ENCODE measurements at regions not wholly inside any gene's neighbourhood (a gene's known extent, or its start where the extent isn't known, plus 50 kb on each side); places are given as distances from the start of the nearest gene placed in this dataset.

DNA sequence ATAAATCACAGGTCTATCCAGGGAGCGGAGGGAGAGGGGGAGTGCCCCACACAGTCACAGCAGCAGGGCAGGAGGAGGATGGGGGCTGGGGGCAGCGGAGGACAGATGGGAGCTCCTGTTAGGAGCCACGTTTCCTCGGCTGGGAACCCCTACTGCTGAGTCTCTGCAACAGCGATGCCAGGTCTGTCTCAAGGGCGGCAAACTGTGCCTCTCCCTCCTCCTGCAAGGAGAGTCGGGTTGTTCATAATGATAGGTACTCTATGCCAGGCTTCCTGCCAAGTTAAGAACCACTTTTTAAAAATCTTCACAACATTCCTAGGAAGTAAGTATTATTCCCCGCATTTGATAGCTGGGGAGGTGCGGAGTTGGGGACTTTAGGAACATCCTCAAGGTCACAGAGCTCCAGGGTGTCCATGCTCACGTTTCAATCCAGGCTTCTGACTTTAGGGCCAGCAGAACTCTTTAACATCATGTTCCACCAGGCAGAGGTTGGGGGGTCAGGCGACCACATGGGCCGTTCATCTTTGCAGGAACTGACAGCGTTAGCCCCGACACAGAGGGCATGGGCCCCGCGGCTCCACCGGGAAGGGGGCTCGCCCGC is 98.3 kb upstream of the MAML3 start:
- POLR2A ChIA-PET, result no interaction called here

DNA sequence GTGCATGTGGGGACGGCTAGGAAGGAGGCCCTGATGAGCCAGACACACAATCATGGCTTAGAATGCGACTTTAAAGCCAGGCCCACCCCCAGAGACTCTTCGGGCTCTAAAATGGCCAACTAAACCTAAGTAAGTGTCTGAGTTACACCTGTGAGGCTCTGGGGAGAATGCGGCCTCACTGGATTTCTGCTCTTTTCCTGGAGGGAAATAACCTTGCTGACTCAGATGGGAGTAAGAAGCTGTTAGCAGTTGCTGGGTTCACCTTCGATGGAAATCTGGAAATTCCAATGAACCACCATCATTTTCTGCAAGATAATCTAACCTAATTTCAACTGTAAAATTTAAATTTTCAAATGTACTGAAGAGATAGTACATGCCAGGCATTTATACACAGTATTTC is 97.6 kb upstream of the MAML3 start:
- POLR2A ChIA-PET, result no interaction called here
- CTCF ChIA-PET, result interaction anchor here (1.4 kb wide), 2 partner anchors 9 to 195 kb away, joined by 3 read pairs; no protein-coding TSS in a partner anchor

More for the DNA sequence above, 98.3 kb upstream of the MAML3 start:
- CTCF ChIA-PET, result interaction anchor here (1.0 to 2.2 kb wide), 5 partner anchors 8 to 648 kb away, joined by 3 to 5 read pairs (median 3); no protein-coding TSS in a partner anchor

DNA sequence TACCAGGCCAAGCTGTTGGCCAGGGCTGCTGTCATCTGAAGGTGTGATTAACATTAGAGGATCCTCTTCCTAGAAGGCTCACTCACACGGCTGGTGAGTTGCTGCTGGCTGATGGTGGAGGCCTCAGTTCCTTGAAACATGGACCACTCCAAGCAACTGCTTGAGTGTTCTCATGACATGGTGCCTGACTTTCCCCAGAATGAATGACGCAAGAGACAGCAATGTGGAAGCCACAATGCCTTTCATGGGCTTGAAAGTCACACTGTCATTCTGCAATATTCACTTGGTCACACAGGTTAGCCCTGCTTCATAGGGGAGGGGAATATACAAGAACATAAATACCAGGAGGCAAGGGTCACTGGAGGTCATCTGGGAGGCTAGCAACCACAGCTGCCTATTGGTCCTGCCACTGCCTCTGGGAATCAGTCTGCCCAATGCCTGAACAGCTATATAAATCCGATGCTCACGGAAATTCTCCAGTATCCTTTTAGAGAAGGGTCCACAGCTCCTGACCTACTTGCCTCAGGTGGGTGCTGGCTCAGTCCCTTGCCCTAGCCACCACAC is 97.1 kb upstream of the MAML3 start:
- POLR2A ChIA-PET, result no interaction called here

DNA sequence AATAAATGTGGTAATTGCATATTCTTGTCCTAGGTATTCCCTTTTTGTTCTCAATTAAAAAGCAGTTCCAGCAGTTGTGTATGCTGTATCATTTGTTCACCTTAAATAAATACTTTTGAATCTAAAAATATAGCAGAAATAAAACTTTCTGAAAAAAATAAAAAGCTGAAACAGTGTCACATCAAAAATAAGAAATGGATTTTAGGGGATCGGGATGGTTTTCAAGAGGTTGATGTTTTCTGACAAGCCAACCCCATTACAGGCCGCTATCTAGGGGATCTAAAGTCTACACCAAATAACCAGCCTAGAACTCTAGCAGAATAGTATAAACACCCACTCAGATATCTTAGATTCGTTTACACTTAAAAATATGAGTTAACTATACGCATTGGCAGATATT is 95.4 kb upstream of the MAML3 start:
- POLR2A ChIA-PET, result no interaction called here

More for the DNA sequence above, 97.1 kb upstream of the MAML3 start:
- CTCF ChIA-PET, result interaction anchor here (1.4 kb wide), 1 partner anchor 10 kb away, joined by 3 read pairs; no protein-coding TSS in a partner anchor

DNA sequence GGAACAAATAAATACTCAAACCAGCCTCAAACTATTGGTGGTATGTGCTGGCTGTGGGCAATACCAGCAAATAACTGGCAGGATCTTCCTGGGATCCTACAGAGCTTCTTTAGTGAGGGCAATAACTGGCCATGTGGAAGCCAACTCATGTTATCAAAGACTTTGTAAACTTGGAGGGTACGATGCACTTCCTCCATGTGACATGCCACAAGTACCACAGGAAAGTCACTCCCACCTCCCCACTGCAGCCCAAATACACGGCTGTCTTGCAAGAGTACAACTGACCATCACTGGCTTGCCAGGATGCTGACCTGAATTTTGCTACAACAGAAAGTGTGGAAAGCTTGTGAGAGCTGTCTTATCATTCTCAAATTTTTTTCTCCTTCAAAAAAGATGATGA is 93.3 kb upstream of the MAML3 start:
- ChIA-PET POLR2A (no interaction called here), CTCF (interaction anchor here (0.8 kb wide), 1 partner anchor 9 kb away, joined by 3 read pairs; no protein-coding TSS in a partner anchor)

More for the DNA sequence above, 95.4 kb upstream of the MAML3 start:
- CTCF ChIA-PET, result no interaction called here

DNA sequence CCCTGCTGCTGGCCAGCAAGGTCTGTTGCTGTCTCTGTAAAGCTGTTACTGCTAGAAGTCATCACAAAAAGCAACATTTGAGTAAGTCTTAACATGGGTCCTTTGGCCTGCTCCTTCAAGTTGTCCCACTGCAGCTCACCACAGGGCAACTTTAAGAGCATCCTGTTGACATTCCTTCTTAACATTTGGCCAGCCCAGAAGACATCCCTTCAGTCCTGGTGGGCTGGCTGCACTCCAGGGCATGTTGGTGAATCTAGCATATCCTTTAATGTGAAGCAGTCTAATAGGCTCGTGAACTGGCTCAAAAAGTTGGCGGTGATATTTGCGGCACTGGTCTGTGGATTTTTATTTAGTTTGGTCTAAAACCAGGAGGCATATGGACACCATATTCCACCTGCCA is 92.2 kb upstream of the MAML3 start:
- ChIA-PET POLR2A (no interaction called here), CTCF (no interaction called here)

DNA sequence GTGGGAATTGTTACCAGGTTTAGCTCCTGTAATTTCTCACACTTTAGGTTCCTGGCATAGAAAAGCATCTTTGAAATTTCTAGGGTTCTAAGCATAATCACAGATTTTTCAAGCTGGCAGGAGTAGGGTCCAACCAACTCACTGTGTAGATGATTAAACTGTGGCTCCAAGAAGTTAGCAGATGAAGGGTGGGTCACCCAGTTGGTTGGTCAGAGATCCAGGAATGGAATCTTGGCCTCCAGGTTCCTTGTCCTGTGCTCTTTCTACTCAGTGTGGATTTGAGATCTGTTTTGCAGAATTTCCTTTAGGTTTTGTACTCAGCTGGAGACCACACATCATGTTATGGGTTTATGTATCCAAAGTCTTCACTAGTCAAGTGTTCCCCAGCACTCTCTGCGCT is 90.3 kb upstream of the MAML3 start:
- CTCF ChIA-PET, result interaction anchor here (1.5 kb wide), 1 partner anchor 9 kb away, joined by 5 read pairs; no protein-coding TSS in a partner anchor
- POLR2A ChIA-PET, result no interaction called here

DNA sequence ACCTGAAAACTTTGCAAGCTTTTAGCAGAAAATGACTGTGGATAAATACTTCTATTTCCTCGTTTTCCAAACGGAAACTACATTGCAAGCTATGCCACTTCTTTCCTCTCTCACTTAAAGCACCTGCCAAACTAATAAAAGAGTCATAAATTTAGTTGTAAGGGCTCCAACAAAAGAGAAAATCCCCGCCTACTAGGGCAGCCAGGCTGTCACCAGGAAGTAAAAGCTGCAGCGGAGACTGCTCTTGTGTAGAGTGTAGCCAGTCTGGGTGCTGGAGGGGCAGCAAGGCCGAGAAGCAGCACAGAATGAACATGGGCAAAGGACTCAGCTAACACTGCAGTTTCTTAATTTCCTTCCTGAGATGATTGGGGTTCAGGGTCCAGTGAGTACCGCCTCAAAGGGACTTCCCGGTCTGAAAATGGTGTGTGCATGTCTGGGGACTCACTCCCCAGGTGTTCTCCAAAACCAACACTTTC is 89.3 kb upstream of the MAML3 start:
- ChIA-PET POLR2A (interaction anchor here (0.6 kb wide), 1 partner anchor 586 kb away, joined by 6 read pairs; no protein-coding TSS in a partner anchor), CTCF (interaction anchor here (1.5 kb wide), 1 partner anchor 10 kb away, joined by 5 read pairs; no protein-coding TSS in a partner anchor)

DNA sequence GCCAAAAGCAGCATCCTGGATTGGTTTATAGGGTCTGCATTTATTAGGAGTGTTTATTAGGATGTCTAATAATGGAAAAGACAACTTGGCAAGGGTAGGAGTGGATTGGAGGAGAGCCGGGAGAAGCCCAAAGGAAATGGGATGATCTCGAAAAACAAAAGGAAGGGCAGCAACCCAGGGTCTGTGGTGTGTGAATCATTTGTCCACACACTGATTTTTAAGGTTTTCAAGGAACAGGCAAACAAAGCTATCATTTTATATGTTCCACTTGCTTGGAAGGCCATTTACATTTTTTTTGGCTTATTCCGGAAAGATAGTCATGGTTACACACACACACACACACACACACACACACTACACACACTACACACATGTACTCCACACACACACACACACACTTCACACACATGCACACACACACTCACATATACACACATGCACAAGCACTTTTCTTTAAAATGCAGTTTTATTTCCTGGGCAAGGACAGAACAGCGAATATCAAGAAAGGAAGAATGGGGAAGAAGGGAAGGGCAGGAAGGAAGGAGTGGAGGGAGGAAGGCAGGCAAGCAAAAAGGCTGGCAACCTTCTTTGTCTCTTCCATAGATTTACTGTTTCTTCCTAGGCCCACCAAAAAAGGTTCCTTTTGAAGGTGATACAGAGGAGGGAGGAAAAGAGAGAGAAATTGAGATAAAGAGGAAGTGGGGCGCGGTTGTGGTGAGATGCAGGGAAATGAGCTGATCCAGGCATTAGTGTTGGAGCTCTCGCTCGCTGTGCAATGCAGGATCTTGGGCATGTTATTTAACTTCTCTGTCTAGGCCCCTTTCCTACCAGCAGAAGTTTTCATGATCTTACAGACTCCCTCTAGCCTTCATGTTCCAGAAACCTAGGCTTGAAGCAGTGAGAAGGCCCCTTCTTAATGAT is 88.6 kb upstream of the MAML3 start:
- POLR2A ChIA-PET, result interaction anchor here (0.6 kb wide), 1 partner anchor 585 kb away, joined by 6 read pairs; no protein-coding TSS in a partner anchor

DNA sequence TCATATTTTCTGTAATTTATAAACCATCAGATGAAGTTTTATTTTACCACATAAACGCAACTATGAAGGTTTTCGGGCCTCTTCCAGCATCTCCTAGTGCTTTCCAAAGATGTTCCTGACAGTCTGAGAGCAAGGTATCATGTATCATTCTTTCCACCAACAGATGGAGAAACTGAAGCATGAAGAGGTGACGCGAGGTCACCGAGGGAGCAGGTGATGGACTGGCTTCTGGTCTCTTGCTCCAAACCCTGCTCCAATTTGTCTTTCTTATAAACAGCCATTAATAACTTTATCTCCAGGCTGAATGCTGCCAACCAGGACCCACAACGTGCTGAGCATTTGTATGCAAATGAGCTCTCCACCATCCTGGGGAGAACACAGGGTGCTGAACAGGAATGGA is 86.3 kb upstream of the MAML3 start:
- ChIA-PET POLR2A (no interaction called here), CTCF (no interaction called here)

More for the DNA sequence above, 88.6 kb upstream of the MAML3 start:
- CTCF ChIA-PET, result interaction anchor here (0.5 kb wide), 1 partner anchor 984 kb away, joined by 4 read pairs; no protein-coding TSS in a partner anchor

DNA sequence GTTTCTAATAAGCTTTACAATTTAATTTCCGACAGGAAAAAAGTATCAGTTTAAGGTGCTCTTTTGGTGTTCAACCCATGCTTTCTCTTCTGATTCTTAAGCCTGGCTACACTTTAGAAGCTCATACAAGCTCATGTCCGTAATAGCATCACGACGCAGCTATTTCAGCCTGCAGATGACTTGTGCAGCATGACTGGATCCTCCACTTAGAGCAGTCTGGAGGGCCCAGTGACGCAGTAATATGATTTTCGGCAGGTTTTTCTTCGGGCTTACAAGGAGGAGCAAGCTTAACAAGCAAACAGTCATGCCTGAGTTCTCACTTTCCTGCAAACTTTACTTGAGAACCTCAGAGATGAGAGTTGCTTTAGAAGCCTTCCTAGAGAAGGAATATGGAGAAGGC is 85.3 kb upstream of the MAML3 start:
- POLR2A ChIA-PET, result no interaction called here
- CTCF ChIA-PET, result no interaction called here

DNA sequence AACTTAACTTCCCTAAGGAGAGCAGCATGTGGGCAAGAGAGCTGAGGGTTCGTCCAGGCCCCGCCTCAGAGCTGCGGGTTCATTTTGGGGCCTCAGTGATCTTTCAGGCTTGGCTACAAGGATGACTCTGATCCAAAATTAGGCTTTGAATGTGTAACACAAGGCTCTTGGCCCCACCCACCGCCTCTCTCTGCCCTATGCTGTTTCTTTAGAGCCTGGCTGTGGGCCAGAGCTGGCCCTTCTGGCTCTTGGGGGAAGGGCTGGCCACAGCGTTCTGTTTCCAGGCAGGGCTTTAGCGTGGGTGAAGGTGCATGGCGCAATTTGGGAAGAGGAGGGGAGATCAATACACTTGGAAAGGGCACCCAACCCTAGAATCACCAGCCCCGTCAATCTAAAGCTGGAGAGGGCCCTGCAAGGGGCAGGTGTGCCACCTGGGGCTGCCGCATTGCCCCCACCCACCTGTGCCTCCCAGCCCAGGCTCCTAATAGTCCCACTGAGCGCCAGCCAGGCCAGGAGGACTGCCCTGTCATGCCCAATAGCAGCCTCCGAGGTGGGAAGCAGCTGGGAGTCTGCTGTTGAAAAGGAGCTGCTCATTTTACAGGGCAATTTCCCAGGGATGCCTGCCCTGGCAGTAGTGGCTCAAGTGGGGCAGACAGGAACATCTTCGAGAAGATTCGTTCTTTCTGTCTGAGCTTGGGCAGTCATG is 84.5 kb upstream of the MAML3 start:
- ChIA-PET POLR2A (no interaction called here), CTCF (interaction anchor here (1.1 kb wide), 2 partner anchors 9 to 225 kb away, joined by 3 read pairs; no protein-coding TSS in a partner anchor)

DNA sequence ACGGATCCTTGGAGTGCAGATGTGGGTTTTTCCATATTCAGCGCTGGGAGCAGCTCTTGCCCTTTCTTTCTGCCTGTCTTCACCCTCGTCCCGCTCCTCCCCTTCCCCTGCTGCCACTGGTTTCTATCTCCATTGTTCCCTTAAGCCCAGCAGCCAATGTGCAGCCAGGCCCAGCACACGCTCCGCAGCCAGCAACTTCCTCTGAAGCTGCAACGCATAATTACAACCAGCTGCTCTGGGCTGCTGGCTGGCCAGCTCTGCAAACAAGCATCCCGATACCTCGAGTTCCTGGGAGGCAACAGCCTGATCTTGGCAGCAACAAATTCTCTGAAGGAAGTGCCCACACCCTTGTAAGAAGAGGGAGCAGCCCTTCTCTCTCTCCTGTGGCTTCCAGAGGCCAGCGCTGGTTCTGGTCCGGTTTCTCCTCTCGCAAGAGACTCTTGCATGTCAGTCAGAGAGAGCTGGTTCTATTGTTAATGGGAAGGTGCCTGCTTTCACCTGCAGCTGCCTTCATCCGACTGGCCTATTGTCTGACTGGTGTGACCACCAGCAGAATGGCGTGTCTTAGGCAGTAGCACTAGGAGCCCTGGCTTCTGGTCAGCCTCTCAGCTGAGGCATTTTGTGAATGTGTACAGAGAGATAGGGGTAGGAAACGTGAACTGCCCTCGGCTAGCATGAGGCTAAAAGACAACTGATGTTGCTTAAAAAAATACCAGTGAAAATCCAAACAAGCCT is 83.8 kb upstream of the MAML3 start:
- ChIA-PET POLR2A (no interaction called here), CTCF (interaction anchor here (1.1 kb wide), 2 partner anchors 10 to 225 kb away, joined by 3 read pairs; no protein-coding TSS in a partner anchor)

DNA sequence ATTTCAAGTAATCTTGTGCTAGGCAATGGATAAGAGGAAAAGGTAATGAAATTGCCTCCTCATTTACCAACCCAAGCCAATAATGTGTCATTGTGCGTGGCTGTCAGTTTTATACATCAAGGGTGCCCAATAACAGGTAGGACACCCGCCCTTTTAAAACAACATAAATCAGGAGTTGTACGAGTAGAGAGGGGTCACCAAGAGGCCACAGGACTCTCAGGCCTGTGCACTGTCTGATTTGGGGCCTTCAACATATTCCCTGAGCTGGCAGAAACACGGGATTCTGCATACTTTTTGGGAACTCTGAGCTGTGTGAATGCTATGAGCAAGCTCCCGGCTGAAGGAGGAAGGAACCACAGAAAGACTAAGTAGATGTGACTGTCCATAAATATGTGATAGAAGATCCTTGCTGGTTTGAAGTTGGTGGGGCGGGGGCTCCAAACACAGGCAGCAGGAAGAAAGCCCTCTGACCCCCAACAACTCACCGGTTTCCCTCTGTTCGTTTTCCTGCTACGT is 82.7 kb upstream of the MAML3 start:
- CTCF ChIA-PET, result interaction anchor here (0.5 kb wide), 1 partner anchor 192 kb away, joined by 5 read pairs; no protein-coding TSS in a partner anchor
- POLR2A ChIA-PET, result no interaction called here

DNA sequence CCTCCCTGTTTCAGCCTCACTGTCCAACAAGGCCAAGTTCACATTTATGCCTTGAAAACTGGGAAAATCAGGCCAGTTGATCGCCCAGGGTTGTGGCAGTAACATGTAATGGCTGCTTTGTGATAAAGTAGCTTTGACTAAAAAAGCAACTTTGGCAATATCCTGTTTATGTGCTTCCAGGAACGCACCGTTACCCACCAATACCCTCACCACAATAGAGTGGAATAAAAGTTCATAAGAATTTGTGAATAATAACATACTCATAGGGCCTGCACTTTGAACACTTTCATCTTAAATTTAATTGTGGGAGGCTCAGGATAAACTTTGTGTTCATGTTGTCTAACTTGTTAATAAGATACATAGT is 80.7 kb upstream of the MAML3 start:
- ChIA-PET CTCF (interaction anchor here (0.6 kb wide), 1 partner anchor 562 kb away, joined by 3 read pairs; no protein-coding TSS in a partner anchor), POLR2A (no interaction called here)

DNA sequence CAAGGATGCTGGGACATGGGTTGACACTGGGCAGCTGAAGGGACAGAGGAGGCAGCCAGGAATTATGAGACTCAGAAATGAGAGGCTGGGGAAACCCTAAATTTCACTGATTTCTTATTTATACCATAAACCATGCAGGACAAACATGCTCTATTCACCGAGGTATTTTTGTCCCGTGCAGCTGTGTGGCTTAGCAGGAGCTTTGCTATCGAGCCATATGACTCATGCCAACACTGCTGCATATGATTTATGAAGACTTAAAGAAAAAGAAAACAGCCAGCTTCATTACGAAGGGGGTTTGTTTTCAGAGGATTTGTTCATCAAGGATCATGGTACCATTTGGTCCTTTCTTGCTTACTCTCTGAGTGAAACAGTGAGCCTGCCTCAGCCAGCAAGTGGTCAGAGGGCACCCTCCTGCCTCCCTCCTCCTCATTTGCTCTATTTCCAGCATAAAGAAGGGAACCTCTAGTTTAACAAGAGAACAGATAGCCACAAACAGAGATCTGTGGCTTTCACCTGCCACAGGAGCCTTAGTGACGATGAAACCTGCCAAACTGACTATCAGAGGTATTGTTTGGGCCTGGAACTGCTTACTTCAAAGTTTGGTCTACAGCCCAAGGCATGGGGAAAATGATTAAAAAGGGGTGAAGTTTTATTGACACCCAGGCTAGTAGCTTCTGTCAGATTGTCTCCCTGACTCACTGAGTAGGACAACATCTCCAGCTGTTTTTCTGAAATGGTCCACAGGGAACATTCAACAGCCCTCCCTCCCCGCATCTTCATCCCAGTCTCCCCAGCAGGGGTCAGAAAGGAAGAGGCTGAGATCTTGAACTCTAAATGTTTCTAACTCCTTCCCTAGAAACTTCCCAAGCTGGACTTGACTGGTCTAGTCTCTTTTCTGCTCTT is 80.1 kb upstream of the MAML3 start:
- ChIA-PET CTCF (interaction anchor here (0.6 kb wide), 1 partner anchor 561 kb away, joined by 3 read pairs; no protein-coding TSS in a partner anchor), POLR2A (no interaction called here)

DNA sequence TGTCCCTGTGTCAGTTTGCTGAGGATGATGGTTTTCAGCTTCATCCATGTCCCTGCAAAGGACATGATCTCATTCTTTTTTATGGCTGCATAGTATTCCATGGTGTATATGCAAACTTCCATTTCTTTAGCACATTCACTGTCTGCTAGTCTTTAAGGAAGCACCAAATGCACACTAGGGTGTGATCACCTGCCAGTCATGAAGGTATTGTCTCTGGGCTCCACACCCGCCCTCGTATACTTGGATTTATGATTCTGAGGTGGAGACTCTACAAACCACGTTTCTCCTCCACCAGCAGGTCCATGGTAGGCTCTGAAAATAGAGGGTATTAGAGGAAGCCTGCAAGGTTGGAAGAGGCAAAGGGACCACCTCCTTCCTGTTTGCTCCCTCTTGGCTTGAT is 75.9 kb upstream of the MAML3 start:
- ChIA-PET POLR2A (no interaction called here), CTCF (no interaction called here)

DNA sequence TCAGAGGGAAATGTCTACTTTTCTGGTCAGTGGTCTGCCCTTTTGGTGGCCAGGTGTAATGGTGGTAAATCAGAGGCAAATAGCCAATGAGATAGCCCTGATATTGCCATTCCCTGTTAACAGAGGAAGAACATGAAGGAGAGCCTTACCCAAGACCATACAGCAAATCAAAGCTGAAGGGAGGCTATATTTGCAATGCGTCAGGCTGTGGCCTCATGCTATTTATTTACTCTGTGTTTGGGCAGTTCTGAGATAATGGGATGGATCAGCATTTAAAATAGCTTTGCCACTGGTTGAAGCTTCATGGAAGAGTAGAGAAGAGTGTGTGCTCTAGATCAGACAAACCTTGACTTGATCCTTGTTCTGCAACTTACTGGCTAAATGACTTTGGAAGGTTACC is 73.3 kb upstream of the MAML3 start:
- CTCF ChIA-PET, result no interaction called here

More for the DNA sequence above, 73.3 kb upstream of the MAML3 start:
- POLR2A ChIA-PET, result no interaction called here
